MM.1S (cell line): ENCODE measurements at regions not wholly inside any gene's neighbourhood (a gene's known extent, or its start where the extent isn't known, plus 50 kb on each side); places are given as distances from the start of the nearest gene placed in this dataset.

Source experiments
- DNase-seq: peaks from one replicate; pipeline ENCODE4 v3.0.0-alpha.2; 2015
- H2AFZ ChIP-seq: fragments of 300-600 bp; sonication (generic); 2 replicates; pipeline ENCODE4 v1.6.0; 2016; ENCODE audit warnings: antibody characterized with exemption, low read length
- H3F3A ChIP-seq: fragments of 300-600 bp; sonication (generic); 2 replicates; pipeline ENCODE4 v1.6.1; 2016; ENCODE audit warnings: mild to moderate bottlenecking, antibody characterized with exemption, low read length, moderate library complexity, mixed read lengths; ENCODE audit not compliant: insufficient read depth
- H3K27ac ChIP-seq: fragments of 300-600 bp; sonication (generic); 2 replicates; pipeline ENCODE4 v1.5.1; 2016; ENCODE audit warnings: mild to moderate bottlenecking, low read length
- H3K27me3 ChIP-seq: fragments of 300-600 bp; sonication (generic); replicated peaks from 2 replicates; pipeline ENCODE4 v1.6.0; 2016; ENCODE audit warnings: low read length; ENCODE audit not compliant: insufficient read depth
- H3K36me3 ChIP-seq: fragments of 300-600 bp; sonication (generic); replicated peaks from 2 replicates; pipeline ENCODE4 v1.6.1; 2016; ENCODE audit warnings: mild to moderate bottlenecking, low read length, mixed read lengths; ENCODE audit not compliant: insufficient read depth
- H3K4me1 ChIP-seq: fragments of 300-600 bp; sonication (generic); 2 replicates; pipeline ENCODE4 v1.6.1; 2016; ENCODE audit warnings: low read length, mixed read lengths
- H3K4me2 ChIP-seq: fragments of 300-600 bp; sonication (generic); 2 replicates; pipeline ENCODE4 v1.6.0; 2016; ENCODE audit warnings: low read depth, low read length
- H3K4me3 ChIP-seq: fragments of 300-600 bp; sonication (generic); 2 replicates; pipeline ENCODE4 v1.5.1; 2016; ENCODE audit warnings: low read length, mixed read lengths
- H3K79me2 ChIP-seq: fragments of 300-600 bp; sonication (generic); 2 replicates; pipeline ENCODE4 v1.6.1; 2016; ENCODE audit warnings: mixed run types, low read length, mixed read lengths
- H3K9ac ChIP-seq: fragments of 300-600 bp; sonication (generic); 2 replicates; pipeline ENCODE4 v1.6.1; 2016; ENCODE audit warnings: low read length, mixed read lengths
- H3K9me2 ChIP-seq: fragments of 300-600 bp; sonication (generic); replicated peaks from 2 replicates; pipeline ENCODE4 v1.6.1; 2016; ENCODE audit warnings: mild to moderate bottlenecking, low read length, mixed read lengths; ENCODE audit not compliant: insufficient read depth
- H3K9me3 ChIP-seq: fragments of 300-600 bp; sonication (generic); replicated peaks from 2 replicates; pipeline ENCODE4 v1.6.1; 2016; ENCODE audit warnings: mild to moderate bottlenecking, low read length, mixed read lengths; ENCODE audit not compliant: insufficient read depth
- H4K20me1 ChIP-seq: fragments of 300-600 bp; sonication (generic); 2 replicates; pipeline ENCODE4 v1.6.1; 2016; ENCODE audit warnings: mild to moderate bottlenecking, low read length, moderate library complexity, mixed read lengths; ENCODE audit not compliant: insufficient read depth
- CTCF ChIP-seq: fragments of 300-600 bp; sonication (generic); IDR thresholded peaks from 2 replicates; pipeline ENCODE4 v1.5.1; 2016; ENCODE audit warnings: antibody characterized with exemption, low read length, mixed read lengths
- EZH2 ChIP-seq: fragments of 300-600 bp; sonication (generic); optimal IDR thresholded peaks from 2 replicates; pipeline ENCODE3; 2017; ENCODE audit warnings: low read depth, mild to moderate bottlenecking, antibody characterized with exemption, low read length, mixed read lengths
- EZH2phosphoT487 ChIP-seq: fragments of 300-600 bp; sonication (generic); IDR thresholded peaks from 2 replicates; pipeline ENCODE4 v1.6.1; 2018; ENCODE audit warnings: antibody characterized with exemption, low read length

- Histone ChIP-seq H3K9ac (no peak overlapping the region), H3K9me3 (no peaks in the 10 kb centered on the region), H3K27ac (no peak overlapping the region), H3K79me2 (no peaks in the 10 kb centered on the region), H3K27me3 (no peaks in the 10 kb centered on the region), H3K9me2 (no peaks in the 10 kb centered on the region), H2AFZ (no peak overlapping the region), H3K4me1 (no peaks in the 10 kb centered on the region), H3F3A (no peaks in the 10 kb centered on the region), H3K36me3 (no peaks in the 10 kb centered on the region), H3K4me3 (no peak overlapping the region), H3K4me2 (no peak overlapping the region), H4K20me1 (no peaks in the 10 kb centered on the region)
- no peak for DNase-seq
- no peak for TF ChIP-seq EZH2
- TF ChIP-seq CTCF = no peak
- TF ChIP-seq EZH2phosphoT487 = no peak
These were observed 161.5 kb downstream of the NRIP1 start for GRCh38 chr21:14903172-14903865.

GRCh38 chr21:14901482-14901958 is 163.3 kb downstream of the NRIP1 start:
- Histone ChIP-seq H3K9me2 (no peaks in the 10 kb centered on the region), H3K27me3 (no peaks in the 10 kb centered on the region), H3K4me2 (no peak overlapping the region), H3K9me3 (no peaks in the 10 kb centered on the region), H3K27ac (no peak overlapping the region), H3F3A (no peaks in the 10 kb centered on the region), H3K4me1 (no peaks in the 10 kb centered on the region), H2AFZ (no peak overlapping the region), H3K4me3 (no peak overlapping the region), H3K9ac (no peak overlapping the region), H4K20me1 (no peaks in the 10 kb centered on the region), H3K79me2 (no peaks in the 10 kb centered on the region), H3K36me3 (no peaks in the 10 kb centered on the region)
- TF ChIP-seq CTCF = no peak
- TF ChIP-seq EZH2 = no peak
- TF ChIP-seq EZH2phosphoT487 = no peak
- DNase-seq = no peak

- Histone ChIP-seq H3K4me2 (no peak overlapping the region), H3K36me3 (no peaks in the 10 kb centered on the region), H2AFZ (no peak overlapping the region), H4K20me1 (no peaks in the 10 kb centered on the region), H3F3A (no peaks in the 10 kb centered on the region), H3K27me3 (no peaks in the 10 kb centered on the region), H3K9me2 (no peaks in the 10 kb centered on the region), H3K9ac (no peak overlapping the region), H3K27ac (no peak overlapping the region), H3K9me3 (no peaks in the 10 kb centered on the region), H3K4me3 (no peak overlapping the region), H3K79me2 (no peaks in the 10 kb centered on the region), H3K4me1 (no peaks in the 10 kb centered on the region)
- TF ChIP-seq EZH2phosphoT487 (no peak), EZH2 (no peak)
- DNase-seq = no peak
These were observed 164.2 kb downstream of the NRIP1 start for GRCh38 chr21:14900611-14901010.

- TF ChIP-seq CTCF = no peak
- no peaks in the 10 kb centered on the region for H3K36me3 ChIP-seq
- no peaks in the 10 kb centered on the region for H3K4me1 ChIP-seq
- no peak for DNase-seq
- H3K27ac ChIP-seq = no peak overlapping the region
- H3F3A ChIP-seq = no peaks in the 10 kb centered on the region
- H2AFZ ChIP-seq = no peak overlapping the region
- H3K27me3 ChIP-seq = no peaks in the 10 kb centered on the region
- no peaks in the 10 kb centered on the region for H3K9me2 ChIP-seq
- no peaks in the 10 kb centered on the region for H3K79me2 ChIP-seq
- no peaks in the 10 kb centered on the region for H3K9me3 ChIP-seq
- H4K20me1 ChIP-seq = no peaks in the 10 kb centered on the region
- H3K4me3 ChIP-seq = no peak overlapping the region
- H3K9ac ChIP-seq = no peak overlapping the region
- no peak overlapping the region for H3K4me2 ChIP-seq
These were observed 164.7 kb downstream of the NRIP1 start for GRCh38 chr21:14900058-14900457.
